Hematopoietic multipotent progenitor cell (in vitro differentiated cells): ENCODE measurements at regions not wholly inside any gene's neighbourhood (a gene's known extent, or its start where the extent isn't known, plus 50 kb on each side); places are given as distances from the start of the nearest gene placed in this dataset.
"Not testable (repeated sequence)": the region's sequence is repeated elsewhere in the genome, so short reads cannot be mapped to it uniquely, and the experiment has no call there.

Experiments
- DNase-seq, 3 donors: peaks; one replicate each; pipeline ENCODE4 v3.0.0-alpha.2; 2011 to 2015; ENCODE audit warnings: low read depth in 2 of 3, low spot score in 2 of 3

DNA sequence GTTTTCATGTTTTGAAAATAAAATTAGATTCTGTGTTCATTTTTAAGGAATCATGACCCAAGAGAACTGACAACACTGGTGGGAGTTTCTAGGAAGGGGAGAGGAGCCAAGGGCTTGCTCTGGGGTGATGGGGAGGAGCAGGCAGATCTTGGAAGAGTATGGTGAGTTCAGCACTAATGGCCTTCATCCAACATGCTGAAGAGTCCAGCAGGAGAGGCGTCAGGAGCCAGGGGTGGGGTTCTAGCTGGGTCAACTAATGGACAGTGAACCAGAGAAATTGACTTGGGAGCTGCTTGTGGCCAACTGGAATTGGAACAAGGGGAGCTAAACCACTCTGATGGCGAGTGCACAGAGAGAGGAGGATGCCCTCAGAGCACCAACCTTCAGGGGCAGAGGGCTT lies 107.1 kb downstream of the MRPL14 start:
- DNase-seq: no peak

DNA sequence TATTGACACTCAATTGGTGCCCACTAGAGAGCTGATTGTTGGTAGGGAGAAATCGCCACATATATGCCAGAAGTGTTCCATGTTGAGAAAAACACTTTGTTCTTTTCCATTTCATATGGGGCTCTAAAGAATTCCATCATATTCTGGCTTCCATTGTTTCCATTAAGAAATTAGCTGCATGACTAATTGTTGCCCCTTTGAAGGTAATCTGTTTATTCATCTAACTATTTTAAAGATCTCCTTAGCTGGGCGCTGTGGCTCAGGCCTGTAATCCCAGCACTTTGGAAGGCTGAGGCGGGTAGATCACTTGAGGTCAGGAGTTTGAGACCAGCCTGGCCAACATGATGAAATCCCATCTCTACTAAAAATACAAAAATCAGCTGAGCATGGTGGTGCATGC lies 109.9 kb downstream of the MRPL14 start:
- not testable (repeated sequence) for DNase-seq

DNA sequence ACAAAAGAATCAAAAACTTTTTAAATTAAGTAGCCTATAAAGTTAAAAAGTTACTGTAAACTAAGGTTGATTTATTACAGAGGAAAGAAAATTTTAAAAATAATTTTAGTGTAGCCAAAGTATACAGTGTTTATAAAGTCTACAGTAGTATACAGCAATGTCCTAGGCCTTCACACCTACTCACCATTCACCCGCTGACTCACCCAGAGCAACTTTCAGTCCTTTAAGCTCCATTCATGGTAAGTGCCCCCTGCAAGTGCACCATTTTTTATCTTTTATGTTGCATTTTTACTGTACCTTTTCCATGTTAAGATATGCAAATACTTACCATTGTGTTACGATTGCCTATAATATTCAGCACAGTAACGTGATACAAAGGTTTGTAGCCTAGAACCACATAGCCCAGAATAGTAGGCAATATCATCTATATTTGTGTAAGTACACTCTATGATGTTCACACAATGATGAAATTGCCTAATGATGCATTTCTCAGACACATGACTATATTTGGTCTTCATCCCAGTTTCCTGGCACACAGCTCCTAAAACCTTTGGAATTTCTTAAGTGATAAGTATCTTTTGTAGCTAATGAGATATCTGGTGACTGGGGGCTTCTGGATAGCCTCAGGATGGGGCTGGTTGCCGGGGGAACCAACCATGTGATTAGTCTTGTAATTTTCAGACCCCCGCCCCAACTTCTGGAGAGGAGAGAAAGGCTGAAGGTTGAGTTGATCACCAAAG lies 111.0 kb downstream of the MRPL14 start:
- DNase-seq: no peak

DNA sequence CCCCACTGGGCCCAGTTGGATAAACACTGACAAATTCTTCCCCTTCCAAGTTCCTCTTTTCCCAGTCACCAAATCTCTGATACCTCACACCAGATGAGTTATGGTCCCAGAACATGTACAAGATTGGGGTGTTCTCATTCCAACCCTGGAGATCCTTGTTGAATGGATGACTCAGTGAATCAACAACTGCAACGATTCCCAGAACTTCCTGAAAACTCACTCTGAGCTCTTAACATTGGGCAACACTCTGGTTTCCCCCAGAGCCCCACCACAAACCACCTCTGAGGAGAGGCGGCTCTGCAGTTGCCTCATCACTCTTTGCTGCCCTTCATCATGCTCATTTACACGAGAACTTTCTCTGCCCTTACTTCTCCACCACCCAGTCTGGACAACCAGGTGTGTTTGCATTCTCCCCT lies 115.2 kb downstream of the MRPL14 start:
- DNase-seq: peak in 2 of 3 donors; percentile 35

DNA sequence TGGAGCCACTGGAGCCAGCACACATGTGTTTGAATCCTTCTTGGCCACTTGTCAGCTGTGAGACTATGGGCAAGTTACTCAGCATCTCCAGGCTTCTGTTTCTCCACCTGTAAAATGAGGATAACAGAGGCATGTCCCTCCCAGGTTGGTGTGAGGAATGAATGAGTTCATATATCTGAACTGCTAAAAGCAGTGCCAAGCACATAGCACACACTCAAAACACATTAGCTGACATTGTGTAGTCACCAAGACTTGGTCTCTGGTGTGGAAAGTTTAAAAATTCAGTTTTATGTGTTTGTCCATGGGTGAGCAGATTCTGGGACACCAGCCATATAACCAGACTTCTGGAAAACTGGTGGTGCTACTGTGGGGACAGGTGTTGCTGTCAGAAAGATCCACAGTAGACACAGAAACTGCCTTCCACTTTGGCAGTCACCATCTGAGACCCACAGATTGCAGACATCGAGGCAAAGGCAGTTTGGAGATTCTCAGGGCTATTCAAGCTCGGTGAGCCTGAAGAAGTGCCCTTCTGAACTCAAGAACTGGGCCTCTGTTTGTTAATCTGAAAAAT lies 115.8 kb downstream of the MRPL14 start:
- DNase-seq: no peak

DNA sequence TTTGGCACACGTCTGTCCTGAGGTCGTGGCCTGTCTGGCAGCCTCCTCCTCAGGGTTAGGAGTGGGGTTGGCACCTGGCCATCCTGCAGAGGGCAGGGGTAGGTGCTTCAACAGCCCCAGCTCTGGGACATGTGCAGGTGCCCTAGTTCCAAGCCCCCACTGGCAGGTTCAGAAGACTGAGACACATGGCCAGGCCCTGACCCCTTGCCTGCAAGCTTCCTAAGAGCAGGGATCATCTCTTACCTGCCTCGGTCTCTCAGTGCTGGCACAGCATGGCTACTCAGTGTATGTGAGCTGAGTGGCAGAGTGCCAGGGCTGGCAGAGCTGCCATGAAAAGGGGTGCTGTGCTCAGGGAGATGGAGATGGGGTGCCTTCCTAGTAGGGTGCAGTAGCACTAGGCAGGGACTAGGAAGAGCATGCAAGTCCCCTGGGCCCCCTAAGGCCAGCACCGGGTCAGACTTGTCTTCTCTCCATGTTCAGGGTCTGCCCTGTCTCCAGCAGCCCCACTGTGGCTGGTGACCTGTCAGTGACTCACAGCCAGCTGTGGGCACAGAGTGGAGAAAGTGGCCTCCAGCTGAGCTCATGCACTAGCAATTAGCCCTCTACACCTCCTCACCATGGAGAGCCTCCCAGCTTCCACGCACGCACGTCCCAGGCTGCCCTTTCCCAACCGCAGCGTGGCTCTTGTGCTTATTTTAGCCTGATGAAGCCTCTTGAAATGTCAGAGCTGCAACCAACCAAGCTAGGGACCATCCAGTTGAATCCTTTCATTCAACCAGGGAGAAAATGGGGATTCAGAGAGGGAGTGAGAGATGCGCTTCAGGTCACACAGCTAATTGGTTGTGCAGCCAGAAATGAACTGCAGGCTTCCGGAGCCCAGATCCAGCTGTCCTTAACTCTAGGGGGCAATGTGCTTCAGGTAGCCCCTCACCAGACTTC lies 116.6 kb downstream of the MRPL14 start:
- no peak for DNase-seq

DNA sequence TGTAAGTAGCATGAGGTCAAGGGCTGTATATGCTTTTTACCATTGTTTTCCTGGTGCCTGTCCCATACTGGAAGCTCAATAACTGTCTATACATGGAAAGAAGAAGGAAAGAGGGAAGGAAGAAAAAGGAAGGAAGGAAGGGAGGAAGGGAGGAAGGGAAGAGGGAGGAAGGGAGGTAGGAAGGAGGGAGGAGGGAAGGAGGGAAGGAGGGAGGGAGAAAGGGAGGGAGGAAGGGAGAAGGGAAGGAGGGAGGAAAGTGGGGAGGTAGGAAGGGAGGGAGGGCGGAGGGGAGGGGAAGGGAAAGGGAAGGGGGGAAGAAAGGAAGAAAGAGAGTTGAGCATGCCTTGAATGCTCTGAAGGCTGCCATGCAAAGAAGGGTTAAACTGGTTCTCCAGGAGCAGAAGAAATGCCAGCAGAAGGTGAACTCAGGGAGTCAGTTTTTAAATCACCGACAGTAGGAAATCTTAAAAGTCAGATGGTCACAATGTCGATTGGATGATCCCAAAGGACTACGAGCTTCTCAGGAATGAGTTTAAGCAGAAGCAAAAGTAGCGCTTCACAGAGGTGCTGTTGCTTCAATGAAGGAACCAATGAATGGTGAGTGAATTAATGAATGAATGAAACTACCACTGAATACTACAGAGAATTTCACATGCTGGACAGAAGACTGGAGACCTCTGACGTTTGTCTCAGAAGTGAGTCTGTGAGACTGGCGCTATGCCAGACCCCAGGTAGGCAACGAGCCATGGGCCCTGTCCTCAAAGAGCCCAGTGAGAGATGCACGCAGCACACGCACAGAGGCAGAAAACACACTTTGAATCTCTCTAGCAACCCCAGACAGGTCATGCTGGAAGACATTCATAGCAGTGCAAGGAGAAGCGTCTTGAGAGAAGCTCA lies 117.6 kb downstream of the MRPL14 start:
- no peak for DNase-seq

DNA sequence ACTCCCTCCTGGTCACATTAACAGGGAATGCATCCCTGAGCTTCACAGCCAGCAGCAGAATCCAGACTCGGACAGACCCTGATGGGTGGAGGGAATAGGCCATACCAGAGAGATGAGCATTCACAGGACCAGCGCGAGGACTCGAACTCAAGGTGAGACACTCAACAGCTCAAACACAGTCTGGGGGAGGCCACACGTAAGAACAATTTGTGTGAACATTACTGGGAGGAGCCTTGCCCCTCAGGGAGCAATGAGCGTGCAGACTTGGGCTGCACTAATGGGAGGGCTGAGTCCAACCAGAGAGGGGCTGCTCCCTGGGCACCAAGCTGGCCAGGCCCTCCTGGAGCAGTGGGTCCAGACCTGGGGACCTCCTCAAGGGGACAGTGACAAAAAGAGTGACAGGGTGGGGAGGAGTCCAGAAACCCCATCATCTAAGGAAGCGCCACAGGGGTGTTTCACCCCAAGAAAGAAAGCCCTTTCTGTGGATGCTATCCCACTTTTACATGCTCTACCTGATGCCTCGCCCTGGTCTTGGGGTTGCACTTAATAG lies 118.4 kb downstream of the MRPL14 start:
- no peak for DNase-seq

DNA sequence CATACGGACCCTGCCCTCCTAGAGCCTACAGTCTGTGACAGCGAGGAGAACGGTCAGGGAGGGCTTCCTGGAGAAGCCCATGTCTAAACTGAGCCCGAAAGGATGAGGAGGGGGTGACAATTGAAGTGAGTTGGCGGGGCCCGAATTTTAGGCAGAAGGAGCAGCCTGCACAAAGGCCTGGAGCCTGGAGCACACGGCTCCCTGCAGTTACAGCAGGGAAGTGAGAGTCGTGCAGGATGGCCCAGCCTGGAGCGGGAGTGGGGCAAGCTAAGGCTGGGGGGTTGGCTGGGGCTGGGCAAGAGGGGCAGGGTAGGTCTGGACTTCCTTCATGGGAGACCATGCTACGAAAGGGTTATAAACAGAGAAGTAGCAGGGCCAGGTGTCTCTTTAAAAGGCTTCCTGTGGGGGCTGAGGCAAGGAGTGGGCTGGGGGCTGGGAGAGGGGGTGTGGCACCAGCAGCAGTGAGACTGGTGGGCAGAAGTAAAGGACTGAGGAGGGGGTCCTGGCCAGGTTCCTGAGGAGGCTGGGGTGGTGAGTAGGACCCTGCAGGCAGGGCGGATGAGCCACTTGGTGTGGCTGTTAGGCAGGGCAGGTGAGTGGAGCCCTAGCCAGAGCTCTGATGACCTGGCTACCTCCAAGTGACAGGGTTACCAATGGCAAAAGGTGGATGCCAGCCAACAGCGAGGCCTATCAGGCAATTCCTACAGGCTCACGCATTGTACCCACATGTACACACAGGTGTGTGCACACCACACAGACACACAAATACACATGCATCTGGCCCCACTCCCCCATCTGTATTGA lies 119.2 kb downstream of the MRPL14 start:
- DNase-seq: no peak

DNA sequence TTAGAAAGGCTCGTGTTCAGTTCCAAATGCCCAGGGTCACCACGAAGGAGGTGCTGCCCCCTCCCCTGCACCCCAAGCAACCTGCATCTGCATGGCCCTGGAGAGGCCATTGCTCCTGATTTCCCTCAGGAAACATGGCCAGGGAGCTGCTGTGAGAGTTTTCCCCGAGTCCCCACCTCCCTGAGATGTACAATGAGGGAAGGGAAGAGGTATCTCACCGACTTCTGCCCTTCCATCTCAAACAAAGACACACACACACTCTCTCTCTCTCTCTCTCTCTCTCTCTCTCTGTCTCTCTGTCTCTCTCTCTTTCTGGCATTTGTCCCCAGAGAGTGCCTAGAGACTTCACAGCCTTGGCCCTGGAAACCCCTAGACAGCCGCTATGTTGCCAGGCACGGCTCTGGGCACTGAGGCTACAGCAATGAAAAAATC lies 120.4 kb downstream of the MRPL14 start:
- DNase-seq: no peak

DNA sequence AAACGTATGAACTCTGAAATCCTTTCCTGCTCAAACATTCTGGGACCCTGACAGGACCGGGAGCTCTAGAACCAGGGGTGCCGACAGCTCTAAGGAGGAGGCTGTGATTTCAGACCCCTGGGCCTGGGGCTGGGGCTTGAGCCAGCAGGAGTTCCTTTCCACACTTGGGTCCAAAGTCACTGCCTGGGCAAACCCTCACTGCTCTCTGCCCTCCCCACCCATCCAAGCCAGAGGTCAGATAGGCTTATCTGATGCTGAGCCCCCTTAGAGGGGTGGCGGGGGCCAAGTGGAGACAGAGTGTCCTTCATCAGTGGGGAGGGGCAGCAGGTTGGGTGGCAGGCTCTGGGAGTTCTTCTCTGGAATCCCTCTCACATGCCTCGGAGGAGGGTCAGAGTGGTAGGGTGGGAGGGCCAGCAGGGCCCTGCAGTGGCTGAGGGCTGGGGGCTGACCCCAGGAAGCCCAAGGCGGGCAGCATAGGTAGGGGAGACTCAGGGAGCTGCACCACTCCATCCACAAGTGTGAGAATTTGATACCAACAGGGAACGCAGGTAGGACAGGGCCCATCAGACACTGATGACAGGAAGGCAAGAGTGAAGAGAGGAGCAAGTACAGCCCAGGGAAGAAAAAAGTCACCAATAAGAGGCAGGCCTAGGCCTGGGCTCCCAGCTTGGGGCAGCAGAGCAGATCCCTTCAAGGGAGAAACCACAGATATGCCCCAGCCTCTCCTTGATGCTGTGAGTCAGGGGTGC lies 121.0 kb downstream of the MRPL14 start:
- no peak for DNase-seq

DNA sequence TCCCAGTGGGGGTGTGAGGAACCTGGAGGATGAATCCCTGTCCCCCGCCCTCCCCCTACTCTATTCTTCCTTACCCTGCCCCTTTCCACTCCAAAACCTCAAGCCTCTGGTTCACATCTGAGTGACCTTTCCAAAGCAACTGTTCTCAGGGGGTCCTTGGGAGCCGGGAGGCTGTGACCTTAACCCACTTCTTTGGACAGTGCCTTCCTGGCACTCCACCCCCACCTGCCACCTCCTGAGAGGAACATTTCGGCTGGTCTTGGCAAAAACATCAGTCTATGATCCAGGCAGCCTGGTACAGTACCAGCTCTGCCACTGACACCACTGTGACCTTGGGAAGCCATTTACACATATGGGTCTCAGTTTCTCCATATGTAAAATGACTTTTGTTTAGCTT lies 121.7 kb downstream of the MRPL14 start:
- DNase-seq: no peak

DNA sequence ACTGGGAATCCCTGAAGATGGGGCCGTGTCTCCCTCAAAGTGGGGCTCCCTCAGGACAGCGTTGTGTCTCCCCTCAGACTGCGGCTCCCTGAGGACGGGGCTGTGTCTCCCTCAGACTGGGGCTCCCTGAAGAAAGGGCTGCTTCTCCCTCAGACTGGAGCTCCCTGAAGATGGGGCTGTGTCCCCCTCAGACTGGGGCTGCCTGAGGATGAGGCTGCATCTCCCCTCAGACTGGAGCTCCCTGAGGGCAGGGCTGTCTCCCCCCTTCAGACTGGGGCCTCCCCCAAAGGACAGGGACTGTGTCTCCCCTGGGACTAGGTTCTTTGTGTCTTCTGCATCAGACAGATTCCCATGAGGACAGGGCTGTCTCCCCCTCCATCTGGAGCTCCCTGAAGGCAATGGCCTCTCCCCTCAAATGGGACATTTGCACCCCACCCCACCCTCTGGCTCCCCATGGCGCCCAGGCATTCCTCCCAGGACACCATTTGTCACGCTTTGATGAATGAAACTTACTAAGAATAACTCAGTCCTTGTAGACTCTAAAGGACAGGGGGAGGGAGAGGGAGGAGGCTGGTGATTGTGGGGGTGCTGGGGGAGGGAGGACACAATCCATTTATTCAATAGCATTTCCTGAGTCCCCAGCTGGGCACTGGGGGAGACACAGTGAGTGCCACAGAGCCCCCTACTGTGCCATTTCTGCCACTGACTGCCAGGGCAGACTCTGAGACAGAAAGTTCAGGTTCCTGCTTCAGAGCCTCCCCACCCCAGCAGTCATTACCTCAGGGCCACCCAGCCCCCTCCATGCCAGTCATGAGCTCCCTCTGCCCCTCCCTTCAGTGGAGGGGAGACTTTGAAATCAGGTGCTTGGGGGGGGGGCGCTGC lies 122.4 kb downstream of the MRPL14 start:
- DNase-seq: peak in 2 of 3 donors; percentile 43 to 49

DNA sequence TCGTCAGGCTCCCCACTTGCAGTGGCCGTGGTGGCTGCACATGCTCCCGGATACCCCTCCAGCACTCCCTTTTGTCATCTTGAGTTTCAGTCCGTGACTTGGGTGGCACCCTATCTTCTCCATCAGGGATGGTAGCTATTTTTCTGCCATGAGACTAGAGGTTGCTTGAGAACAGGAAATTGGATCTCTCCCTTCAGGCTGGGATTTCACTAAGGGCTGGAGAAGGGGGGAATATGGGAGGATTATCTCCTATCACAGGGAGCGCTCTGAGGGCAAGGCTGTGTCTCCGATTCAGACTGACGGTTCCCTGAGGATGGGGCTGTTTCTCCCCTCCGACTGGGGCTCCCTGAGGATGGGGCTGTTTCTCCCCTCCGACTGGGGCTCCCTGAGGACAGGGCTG lies 123.1 kb downstream of the MRPL14 start:
- DNase-seq: no peak

DNA sequence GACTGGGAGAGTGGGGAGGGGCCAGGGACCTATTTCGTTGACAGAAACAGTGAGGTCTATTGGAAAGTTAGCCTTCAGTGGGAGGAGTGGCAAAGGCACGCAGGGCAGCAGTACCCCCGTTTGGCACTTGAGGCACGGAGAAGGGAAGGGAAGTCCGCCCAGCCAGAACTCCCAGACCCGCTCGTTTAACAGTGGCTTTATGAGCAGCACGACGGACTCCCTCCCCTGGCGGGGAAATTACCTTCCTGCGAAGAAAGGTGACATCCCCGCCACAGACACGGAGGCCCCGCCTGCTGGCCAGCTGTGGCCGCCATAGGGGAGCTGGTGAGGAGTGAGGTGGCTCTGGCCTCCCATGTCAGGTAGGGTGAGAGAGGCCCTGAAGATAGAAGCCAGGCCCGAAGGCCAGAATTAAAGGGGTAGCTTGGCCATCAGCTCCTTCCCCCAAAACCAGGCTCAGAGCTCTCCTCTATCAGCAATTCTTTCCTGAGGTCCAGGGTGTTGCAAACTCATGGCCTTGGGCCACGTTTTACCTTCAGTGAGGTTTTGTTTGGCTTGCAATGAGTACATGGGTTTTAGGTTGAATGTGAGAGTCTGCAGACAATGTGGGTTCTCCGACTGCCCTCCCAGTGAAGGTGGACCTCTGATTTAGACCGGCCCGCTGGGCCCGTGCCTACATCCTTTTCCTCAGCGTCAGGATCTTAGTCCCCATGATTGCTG lies 123.7 kb downstream of the MRPL14 start:
- DNase-seq: peak in 2 of 3 donors; percentile 10 to 18

DNA sequence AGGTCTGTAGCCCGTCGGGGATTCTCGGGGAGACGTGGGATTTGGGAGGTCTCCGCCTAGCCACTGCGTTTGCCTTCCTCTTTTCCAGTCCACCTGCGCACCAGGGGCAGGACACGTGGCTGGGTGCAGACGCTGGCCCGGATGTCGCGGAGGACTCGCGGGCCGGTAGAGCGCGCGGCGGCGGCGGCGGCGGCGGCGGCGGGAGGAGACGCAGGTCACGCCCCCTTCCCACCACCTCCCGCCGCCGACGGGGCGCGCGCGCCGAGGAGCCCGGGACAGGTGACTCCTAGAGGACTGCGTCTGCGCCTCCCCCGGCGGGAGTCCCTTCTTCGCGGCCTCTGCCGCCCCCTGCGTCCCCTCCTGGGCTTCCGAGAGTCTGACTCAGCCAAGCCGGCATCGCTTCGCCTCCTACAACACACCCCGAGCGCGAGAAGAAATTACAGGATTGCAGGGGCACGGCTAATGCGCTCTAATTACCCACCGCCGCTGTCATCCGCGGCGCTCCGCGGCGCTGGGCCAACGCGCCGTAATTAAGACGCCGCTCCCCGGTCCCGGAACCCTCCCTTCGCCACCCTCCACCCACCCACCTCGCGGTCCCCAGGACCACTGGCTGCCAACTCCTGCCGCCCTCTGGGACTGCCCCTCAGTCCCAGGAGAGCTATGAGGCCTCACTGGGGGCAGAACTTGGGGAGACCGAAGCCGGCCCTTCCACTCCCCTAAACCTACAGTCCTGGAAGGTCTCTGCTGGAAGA lies 124.5 kb downstream of the MRPL14 start:
- peak; percentile 9 to 78 (median 62) for DNase-seq
